ENCODE measurements at regions not wholly inside any gene's neighbourhood (a gene's known extent, or its start where the extent isn't known, plus 50 kb on each side); places are given as distances from the start of the nearest gene placed in this dataset.

DNA sequence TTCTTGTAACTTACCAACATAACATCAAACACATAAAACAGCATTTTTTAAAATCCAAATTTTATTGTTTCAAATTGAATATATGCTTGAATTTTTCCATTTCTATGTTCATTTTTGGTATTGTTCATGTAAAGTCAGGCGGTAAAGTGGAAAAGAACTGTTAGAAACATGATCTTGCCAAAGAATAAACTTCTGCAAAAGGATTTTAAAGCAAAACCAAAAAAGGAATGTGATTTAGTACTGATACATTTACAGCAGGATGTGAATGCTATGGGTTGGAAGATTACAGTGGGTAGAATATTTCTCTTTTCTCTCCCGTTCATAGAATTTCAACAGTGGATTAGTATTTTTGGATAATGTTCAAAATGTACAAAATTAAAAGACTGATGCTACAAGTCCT is 277.2 kb upstream of the MPDZ start:
- TF ChIP-seq, protein P1, sequence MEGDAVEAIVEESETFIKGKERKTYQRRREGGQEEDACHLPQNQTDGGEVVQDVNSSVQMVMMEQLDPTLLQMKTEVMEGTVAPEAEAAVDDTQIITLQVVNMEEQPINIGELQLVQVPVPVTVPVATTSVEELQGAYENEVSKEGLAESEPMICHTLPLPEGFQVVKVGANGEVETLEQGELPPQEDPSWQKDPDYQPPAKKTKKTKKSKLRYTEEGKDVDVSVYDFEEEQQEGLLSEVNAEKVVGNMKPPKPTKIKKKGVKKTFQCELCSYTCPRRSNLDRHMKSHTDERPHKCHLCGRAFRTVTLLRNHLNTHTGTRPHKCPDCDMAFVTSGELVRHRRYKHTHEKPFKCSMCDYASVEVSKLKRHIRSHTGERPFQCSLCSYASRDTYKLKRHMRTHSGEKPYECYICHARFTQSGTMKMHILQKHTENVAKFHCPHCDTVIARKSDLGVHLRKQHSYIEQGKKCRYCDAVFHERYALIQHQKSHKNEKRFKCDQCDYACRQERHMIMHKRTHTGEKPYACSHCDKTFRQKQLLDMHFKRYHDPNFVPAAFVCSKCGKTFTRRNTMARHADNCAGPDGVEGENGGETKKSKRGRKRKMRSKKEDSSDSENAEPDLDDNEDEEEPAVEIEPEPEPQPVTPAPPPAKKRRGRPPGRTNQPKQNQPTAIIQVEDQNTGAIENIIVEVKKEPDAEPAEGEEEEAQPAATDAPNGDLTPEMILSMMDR (IDR thresholded peaks at IDR 0.05; ENCODE audit: low read length): no peak
- TF ChIP-seq EZH2 (IDR thresholded peaks at IDR 0.05; ENCODE audit: borderline replicate concordance, low read length): no peak
